Fibroblast of skin of scalp (primary cell): ENCODE measurements at regions not wholly inside any gene's neighbourhood (a gene's known extent, or its start where the extent isn't known, plus 50 kb on each side); places are given as distances from the start of the nearest gene placed in this dataset.
"Not testable (repeated sequence)": the region's sequence is repeated elsewhere in the genome, so short reads cannot be mapped to it uniquely, and the experiment has no call there.

Experiments used
- DNase-seq: peaks from one replicate; pipeline ENCODE4 v3.0.0-alpha.2; 2013

- no peak for DNase-seq
Observed at GRCh38 chr13:28607187-28607955, 51.6 kb upstream of the POMP start.

GRCh38 chr13:28606466-28606865 is 52.5 kb upstream of the POMP start:
- no peak for DNase-seq

- not testable (repeated sequence) for DNase-seq
Observed at GRCh38 chr13:28605147-28605546, 53.8 kb upstream of the POMP start.

- DNase-seq: no peak
Observed at GRCh38 chr13:28603043-28603664, 55.8 kb upstream of the POMP start.

GRCh38 chr13:28602580-28602979 is 56.4 kb upstream of the POMP start:
- no peak for DNase-seq

GRCh38 chr13:28601581-28601980 is 57.3 kb upstream of the POMP start:
- DNase-seq: no peak

- no peak for DNase-seq
Observed at GRCh38 chr13:28597641-28598040, 61.3 kb upstream of the POMP start.

GRCh38 chr13:28590461-28590860 is 68.5 kb upstream of the POMP start:
- no peak for DNase-seq

- no peak for DNase-seq
Observed at GRCh38 chr13:28588296-28588695, 70.6 kb upstream of the POMP start.

- DNase-seq: no peak
Observed at GRCh38 chr13:28587174-28587540, 71.8 kb upstream of the POMP start.

GRCh38 chr13:28586439-28587173 is 72.3 kb upstream of the POMP start:
- no peak for DNase-seq

- no peak for DNase-seq
Observed at GRCh38 chr13:28585561-28585960, 73.4 kb upstream of the POMP start.

- DNase-seq: peak; percentile 83
Observed at GRCh38 chr13:28584873-28585381, 74.0 kb upstream of the POMP start.

- DNase-seq: peak; percentile 64
Observed at GRCh38 chr13:28583651-28584091, 75.3 kb upstream of the POMP start.

GRCh38 chr13:28582892-28583240 is 76.1 kb upstream of the POMP start:
- no peak for DNase-seq

GRCh38 chr13:28582225-28582891 is 76.6 kb upstream of the POMP start:
- no peak for DNase-seq

- peak; percentile 57 for DNase-seq
Observed at GRCh38 chr13:28581451-28581850, 77.5 kb upstream of the POMP start.

- no peak for DNase-seq
Observed at GRCh38 chr13:28579736-28580135, 79.2 kb upstream of the POMP start.

- no peak for DNase-seq
Observed at GRCh38 chr13:28579322-28579721, 79.6 kb upstream of the POMP start.

- DNase-seq: no peak
Observed at GRCh38 chr13:28576067-28576466, 81.1 kb upstream of the FLT1 start.

GRCh38 chr13:28575200-28575599 is 80.3 kb upstream of the FLT1 start:
- DNase-seq: no peak

- peak; percentile 83 for DNase-seq
Observed at GRCh38 chr13:28574617-28575142, 79.8 kb upstream of the FLT1 start.
